ENCODE measurements at regions not wholly inside any gene's neighbourhood (a gene's known extent, or its start where the extent isn't known, plus 50 kb on each side); places are given as distances from the start of the nearest gene placed in this dataset.

DNA sequence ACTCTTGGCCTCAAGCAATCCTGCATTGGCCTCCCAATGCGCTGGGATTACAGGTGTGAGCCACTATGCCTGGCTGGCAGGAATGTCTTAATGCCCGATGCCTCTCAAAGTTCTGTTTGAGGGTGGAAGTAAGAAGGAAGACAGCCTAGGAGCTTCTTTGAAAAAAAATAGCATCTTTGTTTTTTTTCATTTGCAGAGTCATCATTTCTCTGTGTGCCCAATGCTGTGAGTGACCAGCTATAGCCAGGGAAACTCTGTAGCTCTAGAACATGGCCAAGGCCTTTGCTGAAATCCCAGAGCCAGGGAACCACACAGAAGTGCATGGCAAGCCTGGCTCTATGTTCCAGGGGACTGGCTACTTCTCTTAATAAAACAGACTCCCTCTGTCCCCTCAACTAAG, 260.0 kb downstream of the C1D start:
- H3K4me1 ChIP-seq (ENCODE audit: control insufficient read depth, insufficient read depth, low read length), result no peaks in the 10 kb centered on the region
- no peaks in the 10 kb centered on the region for H3K9me3 ChIP-seq (ENCODE audit: control insufficient read depth, insufficient read depth, low read length)
- H3K9ac ChIP-seq (ENCODE audit: low read depth, low read length), result no peak overlapping the region
- no peaks in the 10 kb centered on the region for H3K36me3 ChIP-seq (ENCODE audit: control insufficient read depth, insufficient read depth, low read length)
- H3K27me3 ChIP-seq (ENCODE audit: control insufficient read depth, insufficient read depth, low read length), result no peaks in the 10 kb centered on the region
- no peak overlapping the region for H3K4me3 ChIP-seq (ENCODE audit: low read depth, low read length)
- no peak overlapping the region for H3K27ac ChIP-seq (ENCODE audit: low read depth, low read length)

GRCh38 chr2:67806816-67807215, 256.0 kb downstream of the C1D start:
- Histone ChIP-seq H3K27me3 (ENCODE audit: control insufficient read depth, insufficient read depth, low read length) (no peaks in the 10 kb centered on the region), H3K36me3 (ENCODE audit: control insufficient read depth, insufficient read depth, low read length) (no peaks in the 10 kb centered on the region), H3K9me3 (ENCODE audit: control insufficient read depth, insufficient read depth, low read length) (no peaks in the 10 kb centered on the region), H3K9ac (ENCODE audit: low read depth, low read length) (no peak overlapping the region), H3K27ac (ENCODE audit: low read depth, low read length) (no peak overlapping the region), H3K4me1 (ENCODE audit: control insufficient read depth, insufficient read depth, low read length) (no peaks in the 10 kb centered on the region; the same call in 1 of the 2 replicates), H3K4me3 (ENCODE audit: low read depth, low read length) (no peak overlapping the region)

DNA sequence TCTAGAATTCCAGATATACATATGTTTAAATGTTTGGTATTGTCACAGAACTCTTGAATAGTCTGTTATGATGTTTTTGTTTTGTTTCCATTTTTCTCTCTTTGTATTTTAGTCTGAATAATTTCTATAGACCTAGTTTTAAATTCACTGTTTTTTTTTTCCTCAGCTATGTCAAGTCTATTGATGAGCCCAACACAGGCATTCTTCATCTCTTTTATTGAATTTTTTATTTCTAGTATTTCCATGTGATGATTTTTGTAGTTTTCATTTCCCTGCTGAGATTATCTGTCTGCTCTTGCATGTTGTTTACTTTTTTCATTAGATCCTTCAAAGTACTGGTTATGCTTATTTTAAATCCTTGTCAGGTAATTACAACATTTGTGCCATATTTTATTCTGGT, 254.7 kb downstream of the C1D start:
- Histone ChIP-seq H3K36me3 (ENCODE audit: control insufficient read depth, insufficient read depth, low read length) (no peaks in the 10 kb centered on the region), H3K4me1 (ENCODE audit: control insufficient read depth, insufficient read depth, low read length) (no peaks in the 10 kb centered on the region; the same call in 1 of the 2 replicates), H3K9me3 (ENCODE audit: control insufficient read depth, insufficient read depth, low read length) (no peaks in the 10 kb centered on the region), H3K27ac (ENCODE audit: low read depth, low read length) (no peak overlapping the region), H3K4me3 (ENCODE audit: low read depth, low read length) (no peak overlapping the region), H3K27me3 (ENCODE audit: control insufficient read depth, insufficient read depth, low read length) (no peaks in the 10 kb centered on the region), H3K9ac (ENCODE audit: low read depth, low read length) (no peak overlapping the region)

- no peaks in the 10 kb centered on the region; the same call in 1 of the 2 replicates for H3K4me1 ChIP-seq (ENCODE audit: control insufficient read depth, insufficient read depth, low read length)
- H3K9ac ChIP-seq (ENCODE audit: low read depth, low read length), result no peak overlapping the region
- H3K9me3 ChIP-seq (ENCODE audit: control insufficient read depth, insufficient read depth, low read length), result no peaks in the 10 kb centered on the region
- H3K27me3 ChIP-seq (ENCODE audit: control insufficient read depth, insufficient read depth, low read length), result no peaks in the 10 kb centered on the region
- H3K4me3 ChIP-seq (ENCODE audit: low read depth, low read length), result no peak overlapping the region
- H3K27ac ChIP-seq (ENCODE audit: low read depth, low read length), result no peak overlapping the region
- H3K36me3 ChIP-seq (ENCODE audit: control insufficient read depth, insufficient read depth, low read length), result no peaks in the 10 kb centered on the region
Measured at GRCh38 chr2:67812682-67813081, 250.1 kb downstream of the C1D start.

- Histone ChIP-seq H3K36me3 (ENCODE audit: control insufficient read depth, insufficient read depth, low read length) (no peaks in the 10 kb centered on the region), H3K9me3 (ENCODE audit: control insufficient read depth, insufficient read depth, low read length) (no peaks in the 10 kb centered on the region), H3K27me3 (ENCODE audit: control insufficient read depth, insufficient read depth, low read length) (no peaks in the 10 kb centered on the region), H3K9ac (ENCODE audit: low read depth, low read length) (no peak overlapping the region), H3K27ac (ENCODE audit: low read depth, low read length) (no peak overlapping the region), H3K4me1 (ENCODE audit: control insufficient read depth, insufficient read depth, low read length) (no peaks in the 10 kb centered on the region), H3K4me3 (ENCODE audit: low read depth, low read length) (no peak overlapping the region)
Measured at GRCh38 chr2:67823726-67824125, 239.1 kb downstream of the C1D start.

DNA sequence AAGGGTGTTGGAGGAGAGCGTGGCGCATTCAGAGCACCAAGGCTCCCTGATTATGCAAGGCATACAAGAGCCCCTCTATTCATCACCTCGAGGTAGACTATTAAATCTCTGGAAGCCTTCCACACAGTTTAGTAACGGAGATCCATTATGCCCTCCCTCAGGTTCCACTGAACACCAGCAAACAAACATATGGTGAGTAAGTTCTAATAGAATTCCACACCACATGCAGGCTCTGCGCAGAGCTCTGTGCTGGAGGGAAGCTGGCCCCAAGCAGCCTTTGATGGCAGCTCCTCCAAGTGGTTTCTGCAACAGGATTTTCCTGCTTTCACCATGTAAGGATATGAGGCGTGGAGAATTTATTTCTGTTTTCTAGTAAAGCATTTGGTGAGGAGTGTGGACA, 238.6 kb downstream of the C1D start:
- H3K9ac ChIP-seq (ENCODE audit: low read depth, low read length), result no peak overlapping the region
- no peak overlapping the region for H3K4me3 ChIP-seq (ENCODE audit: low read depth, low read length)
- no peaks in the 10 kb centered on the region for H3K4me1 ChIP-seq (ENCODE audit: control insufficient read depth, insufficient read depth, low read length)
- H3K27me3 ChIP-seq (ENCODE audit: control insufficient read depth, insufficient read depth, low read length), result no peaks in the 10 kb centered on the region
- no peaks in the 10 kb centered on the region for H3K9me3 ChIP-seq (ENCODE audit: control insufficient read depth, insufficient read depth, low read length)
- no peaks in the 10 kb centered on the region for H3K36me3 ChIP-seq (ENCODE audit: control insufficient read depth, insufficient read depth, low read length)
- no peak overlapping the region for H3K27ac ChIP-seq (ENCODE audit: low read depth, low read length)

- Histone ChIP-seq H3K4me3 (ENCODE audit: low read depth, low read length) (no peak overlapping the region), H3K27me3 (ENCODE audit: control insufficient read depth, insufficient read depth, low read length) (no peaks in the 10 kb centered on the region), H3K36me3 (ENCODE audit: control insufficient read depth, insufficient read depth, low read length) (no peaks in the 10 kb centered on the region), H3K9ac (ENCODE audit: low read depth, low read length) (no peak overlapping the region), H3K9me3 (ENCODE audit: control insufficient read depth, insufficient read depth, low read length) (no peaks in the 10 kb centered on the region), H3K27ac (ENCODE audit: low read depth, low read length) (no peak overlapping the region), H3K4me1 (ENCODE audit: control insufficient read depth, insufficient read depth, low read length) (no peaks in the 10 kb centered on the region)
Measured at GRCh38 chr2:67825476-67825875, 237.3 kb downstream of the C1D start.

DNA sequence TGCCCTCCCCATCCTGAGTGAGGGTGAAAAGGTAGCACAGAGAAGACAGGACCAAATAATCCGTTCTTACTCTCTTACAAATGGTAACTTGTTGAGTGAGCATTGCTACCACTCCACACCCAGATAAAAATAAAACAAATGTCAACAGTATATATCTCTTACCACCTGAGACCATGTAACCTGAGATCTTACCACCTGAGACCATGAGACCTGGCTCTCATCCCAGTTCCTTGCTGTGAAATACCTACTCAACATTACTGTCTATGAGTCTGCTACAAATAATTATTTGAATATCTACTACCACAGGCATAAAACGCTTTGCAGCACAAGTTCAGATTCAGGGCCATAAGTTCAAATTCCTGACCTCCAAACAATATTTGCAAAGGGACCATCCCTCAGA, 234.7 kb downstream of the C1D start:
- no peak overlapping the region for H3K27ac ChIP-seq (ENCODE audit: low read depth, low read length)
- no peaks in the 10 kb centered on the region for H3K9me3 ChIP-seq (ENCODE audit: control insufficient read depth, insufficient read depth, low read length)
- no peaks in the 10 kb centered on the region for H3K4me1 ChIP-seq (ENCODE audit: control insufficient read depth, insufficient read depth, low read length)
- H3K27me3 ChIP-seq (ENCODE audit: control insufficient read depth, insufficient read depth, low read length), result no peaks in the 10 kb centered on the region
- H3K36me3 ChIP-seq (ENCODE audit: control insufficient read depth, insufficient read depth, low read length), result no peaks in the 10 kb centered on the region
- no peak overlapping the region for H3K9ac ChIP-seq (ENCODE audit: low read depth, low read length)
- H3K4me3 ChIP-seq (ENCODE audit: low read depth, low read length), result no peak overlapping the region

- H3K4me3 ChIP-seq (ENCODE audit: low read depth, low read length), result no peak overlapping the region
- H3K9me3 ChIP-seq (ENCODE audit: control insufficient read depth, insufficient read depth, low read length), result no peaks in the 10 kb centered on the region
- no peaks in the 10 kb centered on the region for H3K27me3 ChIP-seq (ENCODE audit: control insufficient read depth, insufficient read depth, low read length)
- H3K36me3 ChIP-seq (ENCODE audit: control insufficient read depth, insufficient read depth, low read length), result no peaks in the 10 kb centered on the region
- H3K9ac ChIP-seq (ENCODE audit: low read depth, low read length), result no peak overlapping the region
- H3K27ac ChIP-seq (ENCODE audit: low read depth, low read length), result no peak overlapping the region
- no peaks in the 10 kb centered on the region for H3K4me1 ChIP-seq (ENCODE audit: control insufficient read depth, insufficient read depth, low read length)
Measured at GRCh38 chr2:67829470-67829869, 233.3 kb downstream of the C1D start.

DNA sequence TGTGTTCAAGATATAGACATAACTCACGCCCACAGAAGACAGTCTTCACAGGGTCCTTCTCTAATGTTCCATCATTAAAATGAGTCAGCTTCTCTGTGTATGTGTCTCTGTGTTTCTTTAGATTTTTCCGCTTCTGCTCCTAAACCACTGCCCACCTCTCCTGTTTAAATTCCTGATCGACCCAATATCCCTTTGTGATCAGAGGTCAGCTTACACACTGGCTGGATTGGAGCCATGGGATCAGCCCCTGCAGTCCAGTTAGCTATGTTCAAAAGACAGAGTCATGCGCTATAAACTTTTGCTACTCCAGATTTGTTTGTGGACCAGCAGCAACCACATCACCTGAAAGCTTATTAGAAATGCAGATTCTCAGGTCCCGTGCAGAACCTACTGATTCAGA, 229.2 kb downstream of the C1D start:
- Histone ChIP-seq H3K27me3 (ENCODE audit: control insufficient read depth, insufficient read depth, low read length) (no peaks in the 10 kb centered on the region), H3K9me3 (ENCODE audit: control insufficient read depth, insufficient read depth, low read length) (no peaks in the 10 kb centered on the region), H3K9ac (ENCODE audit: low read depth, low read length) (no peak overlapping the region), H3K4me1 (ENCODE audit: control insufficient read depth, insufficient read depth, low read length) (no peaks in the 10 kb centered on the region), H3K36me3 (ENCODE audit: control insufficient read depth, insufficient read depth, low read length) (no peaks in the 10 kb centered on the region), H3K4me3 (ENCODE audit: low read depth, low read length) (no peak overlapping the region), H3K27ac (ENCODE audit: low read depth, low read length) (no peak overlapping the region)

DNA sequence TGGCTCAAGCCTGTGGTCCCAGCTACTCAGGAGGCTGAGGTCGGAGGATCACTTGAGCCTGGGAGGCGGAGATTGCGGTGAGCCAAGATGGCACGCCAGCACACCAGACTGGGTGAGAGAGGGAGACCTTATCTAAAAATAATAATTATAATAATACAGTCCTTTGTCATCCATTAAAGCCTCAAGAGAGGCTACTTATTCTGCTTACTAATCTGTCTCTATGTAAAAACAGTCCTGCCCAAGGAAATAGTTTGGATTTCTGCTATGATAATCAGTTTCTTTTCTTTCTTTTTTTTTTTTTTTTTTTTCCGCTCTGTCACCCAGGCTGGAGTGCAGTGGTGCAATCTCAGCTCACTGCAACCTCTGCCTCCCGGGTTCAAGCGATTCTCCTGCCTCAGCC, 228.3 kb downstream of the C1D start:
- H3K9ac ChIP-seq (ENCODE audit: low read depth, low read length), result no peak overlapping the region
- no peaks in the 10 kb centered on the region for H3K27me3 ChIP-seq (ENCODE audit: control insufficient read depth, insufficient read depth, low read length)
- H3K4me1 ChIP-seq (ENCODE audit: control insufficient read depth, insufficient read depth, low read length), result no peaks in the 10 kb centered on the region
- no peaks in the 10 kb centered on the region for H3K36me3 ChIP-seq (ENCODE audit: control insufficient read depth, insufficient read depth, low read length)
- H3K9me3 ChIP-seq (ENCODE audit: control insufficient read depth, insufficient read depth, low read length), result no peaks in the 10 kb centered on the region
- no peak overlapping the region for H3K27ac ChIP-seq (ENCODE audit: low read depth, low read length)
- H3K4me3 ChIP-seq (ENCODE audit: low read depth, low read length), result no peak overlapping the region

DNA sequence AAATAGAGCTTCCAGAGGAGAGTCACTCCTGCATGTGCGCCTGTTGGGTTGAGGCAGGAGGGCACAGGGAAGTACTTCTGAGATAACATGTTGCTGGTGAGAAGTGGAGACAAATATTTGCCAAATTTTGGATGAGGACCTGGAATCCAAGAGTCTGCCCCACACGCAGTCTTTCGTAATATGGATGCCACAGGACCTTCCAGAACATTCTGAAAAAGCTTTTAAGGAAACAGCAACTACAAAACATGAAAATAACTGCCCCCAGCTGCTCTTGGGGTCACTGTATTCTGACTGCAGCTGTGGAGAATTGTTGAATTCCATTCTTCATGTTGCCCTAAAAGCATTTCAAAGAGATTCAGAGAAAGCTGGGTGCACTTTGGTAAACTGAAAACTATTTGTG, 227.5 kb downstream of the C1D start:
- Histone ChIP-seq H3K36me3 (ENCODE audit: control insufficient read depth, insufficient read depth, low read length) (no peaks in the 10 kb centered on the region), H3K27me3 (ENCODE audit: control insufficient read depth, insufficient read depth, low read length) (no peaks in the 10 kb centered on the region), H3K4me1 (ENCODE audit: control insufficient read depth, insufficient read depth, low read length) (no peaks in the 10 kb centered on the region), H3K4me3 (ENCODE audit: low read depth, low read length) (no peak overlapping the region), H3K9ac (ENCODE audit: low read depth, low read length) (no peak overlapping the region), H3K27ac (ENCODE audit: low read depth, low read length) (no peak overlapping the region), H3K9me3 (ENCODE audit: control insufficient read depth, insufficient read depth, low read length) (no peaks in the 10 kb centered on the region)
